GM04503 (cell line): ENCODE measurements at regions not wholly inside any gene's neighbourhood (a gene's known extent, or its start where the extent isn't known, plus 50 kb on each side); places are given as distances from the start of the nearest gene placed in this dataset.
"Not testable (repeated sequence)": the region's sequence is repeated elsewhere in the genome, so short reads cannot be mapped to it uniquely, and the experiment has no call there.

ENCODE experiments used
- DNase-seq: peaks from one replicate; pipeline ENCODE4 v3.0.0-alpha.2; 2012; ENCODE audit warnings: low read depth

GRCh38 chr21:39082656-39083376 is 100.4 kb downstream of the PSMG1 start:
- no peak for DNase-seq

GRCh38 chr21:39080366-39080765 is 102.9 kb downstream of the PSMG1 start:
- no peak for DNase-seq

- DNase-seq = no peak
Measured at GRCh38 chr21:39079617-39080016, 103.6 kb downstream of the PSMG1 start.

- DNase-seq = no peak
Measured at GRCh38 chr21:39078322-39079065, 104.8 kb downstream of the PSMG1 start.

- DNase-seq = no peak
Measured at GRCh38 chr21:39077876-39078275, 105.4 kb downstream of the PSMG1 start.

GRCh38 chr21:39074508-39074907 is 108.7 kb downstream of the PSMG1 start:
- DNase-seq = no peak

- DNase-seq = no peak
Measured at GRCh38 chr21:39073717-39074116, 109.5 kb downstream of the PSMG1 start.

GRCh38 chr21:39073063-39073462 is 110.2 kb downstream of the PSMG1 start:
- no peak for DNase-seq

GRCh38 chr21:39072468-39072867 is 110.8 kb downstream of the PSMG1 start:
- no peak for DNase-seq

GRCh38 chr21:39071623-39072214 is 111.5 kb downstream of the PSMG1 start:
- no peak for DNase-seq

- DNase-seq = not testable (repeated sequence)
Measured at GRCh38 chr21:39069856-39070255, 113.4 kb downstream of the PSMG1 start.

GRCh38 chr21:39066829-39067780 is 116.1 kb downstream of the PSMG1 start:
- no peak for DNase-seq

- no peak for DNase-seq
Measured at GRCh38 chr21:39065917-39066316, 117.3 kb downstream of the PSMG1 start.

GRCh38 chr21:39064325-39065012 is 118.8 kb downstream of the PSMG1 start:
- no peak for DNase-seq

GRCh38 chr21:39063517-39063916 is 119.7 kb downstream of the PSMG1 start:
- DNase-seq = no peak

GRCh38 chr21:39062196-39062595 is 121.1 kb downstream of the PSMG1 start:
- DNase-seq = no peak

GRCh38 chr21:39061766-39062165 is 121.5 kb downstream of the PSMG1 start:
- DNase-seq = no peak

- DNase-seq = no peak
Measured at GRCh38 chr21:39060485-39061083, 122.7 kb downstream of the PSMG1 start.

- DNase-seq = no peak
Measured at GRCh38 chr21:39057121-39057520, 126.1 kb downstream of the PSMG1 start.

GRCh38 chr21:39056636-39057035 is 126.6 kb downstream of the PSMG1 start:
- no peak for DNase-seq

- peak; percentile 53 for DNase-seq
Measured at GRCh38 chr21:39055167-39055767, 128.0 kb downstream of the PSMG1 start.
